Esophagus muscularis mucosa (tissue), 4 donors: ENCODE measurements at regions not wholly inside any gene's neighbourhood (a gene's known extent, or its start where the extent isn't known, plus 50 kb on each side); places are given as distances from the start of the nearest gene placed in this dataset.

Experiments
- DNase-seq: peaks from one replicate; pipeline ENCODE4 v3.0.0-alpha.2; 2017; ENCODE audit errors: extremely low spot score
- H3K27ac ChIP-seq, 4 donors: fragments of 200-600 bp; sonication (generic); replicated peaks in 1 of 4; 1 replicate in 3 of 4; 2 replicates in 1 of 4; pipeline ENCODE4 v1.5.1; 2016 to 2019; ENCODE audit warnings: mild to moderate bottlenecking in 1 of 4
- H3K27me3 ChIP-seq, 4 donors: fragments of 200-600 bp; sonication (generic); one replicate each; pipeline versions ENCODE4 v1.5.1 to v1.6.0; 2016 to 2019
- H3K36me3 ChIP-seq, 4 donors: fragments of 200-600 bp; sonication (generic); one replicate each; pipeline ENCODE4 v1.5.1; 2016 to 2019
- H3K4me1 ChIP-seq, 4 donors: fragments of 200-600 bp; sonication (generic); one replicate each; pipeline ENCODE4 v1.5.1; 2016 to 2019
- H3K4me3 ChIP-seq, 4 donors: fragments of 200-600 bp; sonication (generic); 1 replicate in 2 of 4; 2 replicates in 2 of 4; pipeline ENCODE4 v1.5.1; 2016 to 2019; ENCODE audit warnings: mild to moderate bottlenecking in 4 of 4, moderate library complexity in 1 of 4
- H3K9me3 ChIP-seq, 4 donors: fragments of 200-600 bp; sonication (generic); 1 replicate in 3 of 4; 2 replicates in 1 of 4; pipeline ENCODE4 v1.5.1; 2016 to 2019
- CTCF ChIP-seq, 3 experiments: fragments of 200-600 bp in 2 of 3; fragments of 450-650 bp in 1 of 3; sonication (generic) in 2 of 3; IDR thresholded peaks; one replicate each; pipeline ENCODE4 v1.5.1; 2017 to 2019; ENCODE audit warnings: antibody characterized with exemption in 3 of 3, mild to moderate bottlenecking in 2 of 3, moderate library complexity in 1 of 3
- EP300 ChIP-seq: sonication (generic); formaldehyde crosslinking; IDR thresholded peaks from one replicate; pipeline ENCODE4 v1.6.1; 2017; ENCODE audit warnings: antibody characterized with exemption
- POLR2A ChIP-seq: fragments of 450-650 bp; IDR thresholded peaks from one replicate; pipeline ENCODE4 v1.6.1; 2017; ENCODE audit warnings: antibody characterized with exemption, moderate library complexity, mild to moderate bottlenecking, low read depth
- POLR2AphosphoS5 ChIP-seq, 2 donors: sonication (generic); formaldehyde crosslinking; IDR thresholded peaks; one replicate each; pipeline ENCODE4 v1.6.1; 2017; ENCODE audit warnings: antibody characterized with exemption in 2 of 2
- WGBS: methylation state at CpG from one replicate; pipeline ENCODE4 v1.1.5; 2018; 5-methylcytosine and 5-hydroxymethylcytosine counted together
- intact Hi-C: fragments of 100-400 bp; cut with DNase I; formaldehyde crosslinking; loops from one replicate; pipeline ENCODE4 v1.15.1; 2023

- Histone ChIP-seq H3K27ac (no peak overlapping the region), H3K9me3 (no peaks in the 10 kb centered on the region), H3K27me3 (peaks cover 0 to 19% (median 0%) of the 10 kb centered on the region in 4 donors), H3K36me3 (no peaks in the 10 kb centered on the region), H3K4me3 (no peak overlapping the region), H3K4me1 (peaks cover 0 to 5% (median 2%) of the 10 kb centered on the region in 4 donors)
- TF ChIP-seq EP300, result no peak
- no peak for TF ChIP-seq POLR2A
- TF ChIP-seq POLR2AphosphoS5 (IDR thresholded peaks at IDR 0.05), result no peak
- TF ChIP-seq CTCF (IDR thresholded peaks at IDR 0.05), result peak; percentile 62 to 78 (median 77)
- intact Hi-C loops, result loop anchor here (1.0 to 5.0 kb wide), 2 partner anchors 91 to 274 kb away; no protein-coding TSS in a partner anchor
- WGBS, result 5% methylated on average over 9 of the region's 9 CpGs
- DNase-seq, result no peak
These were observed 217.6 kb downstream of the ARRDC4 start for GRCh38 chr15:98177966-98178592.

GRCh38 chr15:98178861-98179260 is 218.4 kb downstream of the ARRDC4 start:
- no peak overlapping the region for H3K27ac ChIP-seq
- H3K36me3 ChIP-seq, result no peaks in the 10 kb centered on the region
- no peaks in the 10 kb centered on the region for H3K9me3 ChIP-seq
- no peak for DNase-seq
- 68% methylated on average over 7 of the region's 7 CpGs for WGBS
- H3K4me3 ChIP-seq, result no peak overlapping the region
- TF ChIP-seq EP300 (no peak), POLR2AphosphoS5 (IDR thresholded peaks at IDR 0.05) (no peak), POLR2A (no peak), CTCF (IDR thresholded peaks at IDR 0.05) (no peak)
- peaks cover 0 to 16% (median 0%) of the 10 kb centered on the region in 4 donors for H3K27me3 ChIP-seq
- intact Hi-C loops, result loop anchor here (1.0 to 5.0 kb wide), 2 partner anchors 92 to 275 kb away; no protein-coding TSS in a partner anchor
- peaks cover 0 to 5% (median 2%) of the 10 kb centered on the region in 4 donors for H3K4me1 ChIP-seq

- intact Hi-C loops, result no loop called here
- peaks cover 0 to 3% (median 0%) of the 10 kb centered on the region in 4 donors for H3K9me3 ChIP-seq
- DNase-seq, result peak; percentile 77
- WGBS, result 79% methylated on average over 7 of the region's 7 CpGs
- H3K4me3 ChIP-seq, result no peak overlapping the region
- H3K4me1 ChIP-seq, result no peaks in the 10 kb centered on the region
- no peaks in the 10 kb centered on the region for H3K36me3 ChIP-seq
- peaks cover 0 to 7% (median 0%) of the 10 kb centered on the region in 4 donors for H3K27me3 ChIP-seq
- no peak for TF ChIP-seq POLR2A
- no peak for TF ChIP-seq EP300
- no peak for TF ChIP-seq POLR2AphosphoS5 (IDR thresholded peaks at IDR 0.05)
- no peak for TF ChIP-seq CTCF (IDR thresholded peaks at IDR 0.05)
- no peak overlapping the region for H3K27ac ChIP-seq
These were observed 227.0 kb downstream of the ARRDC4 start for GRCh38 chr15:98187549-98187948.

- intact Hi-C loops, result no loop called here
- Histone ChIP-seq H3K27ac (no peak overlapping the region), H3K4me3 (no peak overlapping the region), H3K4me1 (no peaks in the 10 kb centered on the region), H3K36me3 (no peaks in the 10 kb centered on the region), H3K27me3 (peaks cover 0 to 20% (median 0%) of the 10 kb centered on the region in 4 donors), H3K9me3 (peaks cover 0 to 3% (median 0%) of the 10 kb centered on the region in 4 donors)
- 82% methylated on average over 2 of the region's 2 CpGs for WGBS
- no peak for TF ChIP-seq CTCF (IDR thresholded peaks at IDR 0.05)
- TF ChIP-seq POLR2A, result no peak
- no peak for TF ChIP-seq POLR2AphosphoS5 (IDR thresholded peaks at IDR 0.05)
- TF ChIP-seq EP300, result no peak
- DNase-seq, result peak; percentile 70
These were observed 230.4 kb downstream of the ARRDC4 start for GRCh38 chr15:98190914-98191313.
